PC-3 (cell line): ENCODE measurements at regions not wholly inside any gene's neighbourhood (a gene's known extent, or its start where the extent isn't known, plus 50 kb on each side); places are given as distances from the start of the nearest gene placed in this dataset.

Experiments used
- CTCF ChIP-seq: fragments of 300-600 bp; sonication (generic); conservative IDR thresholded peaks from 2 replicates; pipeline ENCODE4 v1.5.1; 2017; ENCODE audit warnings: antibody characterized with exemption, low read depth, mild to moderate bottlenecking, low read length
- EZH2 ChIP-seq: fragments of 300-600 bp; sonication (generic); IDR thresholded peaks from one replicate; pipeline ENCODE4 v1.6.1; 2017; ENCODE audit warnings: antibody characterized with exemption, mild to moderate bottlenecking, low read length; ENCODE audit not compliant: unreplicated experiment
- EZH2phosphoT487 ChIP-seq: fragments of 300-600 bp; sonication (generic); IDR thresholded peaks from 2 replicates; pipeline ENCODE4 v1.6.1; 2018; ENCODE audit warnings: mild to moderate bottlenecking, antibody characterized with exemption, low read length, borderline replicate concordance

GRCh38 chrX:15963858-15964257, 109.2 kb upstream of the AP1S2 start:
- TF ChIP-seq CTCF (no peak), EZH2 (no peak), EZH2phosphoT487 (no peak)
